HEK293T (cell line): ENCODE measurements at regions not wholly inside any gene's neighbourhood (a gene's known extent, or its start where the extent isn't known, plus 50 kb on each side); places are given as distances from the start of the nearest gene placed in this dataset.

Experiments used
- CTCF ChIA-PET: fragments of 350-600 bp; formaldehyde crosslinking; extraction: SDS; loops from one replicate; lab custom pipeline; 2021; ENCODE audit warnings: antibody characterized with exemption, inconsistent platforms; lab: Yijun Ruan, JAX
- POLR2A ChIA-PET: fragments of 350-600 bp; formaldehyde crosslinking; extraction: SDS; loops from one replicate; lab custom pipeline; 2020; ENCODE audit warnings: antibody characterized with exemption, inconsistent platforms; lab: Yijun Ruan, JAX
- DNase-seq: peaks from one replicate; pipeline ENCODE4 v3.0.0; 2012; ENCODE audit warnings: mixed read lengths; ENCODE audit errors: extremely low spot score
- ARNT ChIP-seq: fragments of 450-650 bp; IDR thresholded peaks from 2 replicates; pipeline ENCODE4 v1.6.1; 2017; ENCODE audit warnings: mild to moderate bottlenecking
- BHLHE40 ChIP-seq: fragments of 450-650 bp; IDR thresholded peaks from 2 replicates; pipeline ENCODE4 v1.6.1; 2016; ENCODE audit warnings: mild to moderate bottlenecking, moderate library complexity, borderline replicate concordance
- CTBP1 ChIP-seq: fragments of 450-650 bp; IDR thresholded peaks from 2 replicates; pipeline ENCODE4 v1.6.1; 2016; ENCODE audit warnings: borderline replicate concordance
- ELF4 ChIP-seq: fragments of 450-650 bp; IDR thresholded peaks from 2 replicates; pipeline ENCODE4 v1.6.1; 2017; ENCODE audit warnings: antibody characterized with exemption
- FOXA1 ChIP-seq: fragments of 450-650 bp; IDR thresholded peaks from 2 replicates; pipeline ENCODE4 v1.6.1; 2016; ENCODE audit warnings: mild to moderate bottlenecking
- FOXK2 ChIP-seq: fragments of 450-650 bp; IDR thresholded peaks from 2 replicates; pipeline ENCODE4 v1.6.1; 2016; ENCODE audit warnings: mild to moderate bottlenecking
- FOXM1 ChIP-seq: fragments of 450-650 bp; IDR thresholded peaks from 2 replicates; pipeline ENCODE4 v1.6.1; 2017; ENCODE audit warnings: mild to moderate bottlenecking, borderline replicate concordance
- HDGF ChIP-seq: fragments of 450-650 bp; IDR thresholded peaks from 2 replicates; pipeline ENCODE4 v1.6.1; 2017; ENCODE audit warnings: antibody characterized with exemption, borderline replicate concordance
- L3MBTL2 ChIP-seq: fragments of 450-650 bp; conservative IDR thresholded peaks from 2 replicates; pipeline ENCODE4 v1.6.1; 2016; ENCODE audit warnings: mild to moderate bottlenecking
- LEF1 ChIP-seq: fragments of 450-650 bp; IDR thresholded peaks from 2 replicates; pipeline ENCODE4 v1.6.1; 2017; ENCODE audit warnings: mild to moderate bottlenecking, borderline replicate concordance
- NFRKB ChIP-seq: fragments of 450-650 bp; IDR thresholded peaks from 2 replicates; pipeline ENCODE4 v1.6.1; 2016; ENCODE audit warnings: mild to moderate bottlenecking, moderate library complexity
- PKNOX1 ChIP-seq: fragments of 450-650 bp; IDR thresholded peaks from 2 replicates; pipeline ENCODE4 v1.6.1; 2016
- SP1 ChIP-seq: fragments of 450-650 bp; IDR thresholded peaks from 2 replicates; pipeline ENCODE4 v1.6.1; 2017
- SUZ12 ChIP-seq: fragments of 450-650 bp; IDR thresholded peaks from 2 replicates; pipeline ENCODE4 v1.6.1; 2016; ENCODE audit warnings: mild to moderate bottlenecking
- TARDBP ChIP-seq: fragments of 450-650 bp; IDR thresholded peaks from 2 replicates; pipeline ENCODE4 v1.6.1; 2016
- ZNF384 ChIP-seq: fragments of 450-650 bp; IDR thresholded peaks from 2 replicates; pipeline ENCODE4 v1.6.1; 2016

- TF ChIP-seq ARNT (no peak), FOXA1 (no peak), ELF4 (no peak), FOXK2 (no peak), SUZ12 (no peak), L3MBTL2 (no peak), PKNOX1 (no peak), CTBP1 (no peak), NFRKB (no peak), FOXM1 (no peak), LEF1 (no peak), SP1 (no peak), HDGF (no peak), ZNF384 (no peak), BHLHE40 (no peak)
- no peak for DNase-seq
- ChIA-PET CTCF (no interaction called here), POLR2A (no interaction called here)
Measured at GRCh38 chr13:50099473-50099872, 84.2 kb downstream of the KCNRG start.

- no peak for DNase-seq
- ChIA-PET POLR2A (no interaction called here), CTCF (no interaction called here)
- no peak for TF ChIP-seq FOXA1
- TF ChIP-seq CTBP1, result no peak
- TF ChIP-seq ZNF384, result no peak
- no peak for TF ChIP-seq NFRKB
- no peak for TF ChIP-seq BHLHE40
- no peak for TF ChIP-seq FOXK2
- no peak for TF ChIP-seq HDGF
- TF ChIP-seq SP1, result no peak
- TF ChIP-seq TARDBP, result no peak
Measured at GRCh38 chr13:50101590-50101989, 86.3 kb downstream of the KCNRG start.

- CTCF ChIA-PET, result interaction anchor here (0.7 kb wide), 1 partner anchor 107 kb away, joined by 3 read pairs; no protein-coding TSS in a partner anchor
- POLR2A ChIA-PET, result interaction anchor here (1.4 kb wide), 1 partner anchor 23 kb away, joined by 3 read pairs; no protein-coding TSS in a partner anchor
- no peak for DNase-seq
- TF ChIP-seq HDGF (no peak), ZNF384 (no peak), FOXM1 (no peak), BHLHE40 (no peak), ARNT (no peak), FOXA1 (no peak), SP1 (no peak), NFRKB (no peak), ELF4 (no peak), TARDBP (no peak)
Measured at GRCh38 chr13:50104493-50104892, 89.2 kb downstream of the KCNRG start.

- ChIA-PET CTCF (interaction anchor here (1.6 kb wide), 1 partner anchor 23 kb away, joined by 5 read pairs; no protein-coding TSS in a partner anchor), POLR2A (no interaction called here)
- TF ChIP-seq FOXK2 (no peak), ZNF384 (no peak), FOXA1 (no peak), TARDBP (no peak), NFRKB (no peak), ELF4 (no peak), PKNOX1 (no peak), HDGF (no peak), L3MBTL2 (no peak), CTBP1 (no peak), LEF1 (no peak), ARNT (no peak), SUZ12 (no peak), SP1 (no peak), BHLHE40 (no peak), FOXM1 (no peak)
- DNase-seq, result no peak
Measured at GRCh38 chr13:50106559-50106958, 91.3 kb downstream of the KCNRG start.

- TF ChIP-seq SUZ12 (no peak), SP1 (no peak), TARDBP (no peak), L3MBTL2 (no peak), ZNF384 (no peak), BHLHE40 (no peak), ELF4 (no peak), ARNT (no peak), PKNOX1 (no peak), CTBP1 (no peak)
- POLR2A ChIA-PET, result no interaction called here
- DNase-seq, result no peak
- CTCF ChIA-PET, result interaction anchor here (1.6 kb wide), 1 partner anchor 23 kb away, joined by 5 read pairs; no protein-coding TSS in a partner anchor
Measured at GRCh38 chr13:50107205-50107604, 92.0 kb downstream of the KCNRG start.

GRCh38 chr13:50114961-50115360 lies 99.7 kb downstream of the KCNRG start:
- ChIA-PET CTCF (interaction anchor here (0.6 to 0.7 kb wide), 2 partner anchors 30 to 830 kb away, joined by 4 to 7 read pairs; no protein-coding TSS in a partner anchor), POLR2A (interaction anchor here (0.9 to 1.5 kb wide), 3 partner anchors 8 to 33 kb away, joined by 3 to 5 read pairs (median 4); no protein-coding TSS in a partner anchor)
- no peak for DNase-seq
- no peak for TF ChIP-seq HDGF
- no peak for TF ChIP-seq CTBP1
- no peak for TF ChIP-seq ARNT
- TF ChIP-seq LEF1, result no peak
- TF ChIP-seq ELF4, result no peak
- no peak for TF ChIP-seq TARDBP
- TF ChIP-seq FOXK2, result no peak
- no peak for TF ChIP-seq SUZ12
- no peak for TF ChIP-seq FOXM1
- no peak for TF ChIP-seq PKNOX1
- TF ChIP-seq FOXA1, result no peak
- no peak for TF ChIP-seq NFRKB
- TF ChIP-seq BHLHE40, result no peak
